ENCODE measurements at regions not wholly inside any gene's neighbourhood (a gene's known extent, or its start where the extent isn't known, plus 50 kb on each side); places are given as distances from the start of the nearest gene placed in this dataset.

DNA sequence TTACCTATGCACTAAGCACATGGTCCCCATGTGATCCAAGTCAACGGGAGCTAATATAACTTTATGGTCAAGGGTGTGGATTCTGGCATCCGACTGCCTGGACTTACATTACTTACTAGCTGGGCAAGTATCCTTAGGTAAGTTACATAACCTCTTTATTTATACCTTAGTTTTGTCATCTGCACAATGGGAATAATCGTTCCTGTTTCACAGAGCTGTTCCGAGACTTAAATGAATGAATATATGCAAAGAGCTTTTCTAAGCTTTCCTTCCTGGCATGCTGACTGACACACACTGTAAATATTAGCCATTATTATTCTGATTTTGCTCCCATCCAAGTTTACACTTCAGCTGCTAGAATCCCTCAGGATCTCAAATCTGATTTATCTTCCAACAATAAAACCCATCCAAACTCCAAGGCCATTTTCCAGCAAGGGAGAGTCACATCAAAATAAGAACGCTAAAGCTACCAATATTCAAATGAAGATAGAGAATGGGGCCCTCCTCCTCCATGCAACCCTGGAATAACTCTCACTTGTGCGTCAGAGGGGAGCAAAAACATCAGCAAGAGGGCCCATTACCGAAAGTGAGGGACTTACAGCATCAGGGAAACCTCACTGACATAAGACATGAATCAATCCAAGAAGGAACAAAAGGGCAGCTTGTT, 115.6 kb upstream of the KAZN start (continued):
- TF ChIP-seq, protein P1, sequence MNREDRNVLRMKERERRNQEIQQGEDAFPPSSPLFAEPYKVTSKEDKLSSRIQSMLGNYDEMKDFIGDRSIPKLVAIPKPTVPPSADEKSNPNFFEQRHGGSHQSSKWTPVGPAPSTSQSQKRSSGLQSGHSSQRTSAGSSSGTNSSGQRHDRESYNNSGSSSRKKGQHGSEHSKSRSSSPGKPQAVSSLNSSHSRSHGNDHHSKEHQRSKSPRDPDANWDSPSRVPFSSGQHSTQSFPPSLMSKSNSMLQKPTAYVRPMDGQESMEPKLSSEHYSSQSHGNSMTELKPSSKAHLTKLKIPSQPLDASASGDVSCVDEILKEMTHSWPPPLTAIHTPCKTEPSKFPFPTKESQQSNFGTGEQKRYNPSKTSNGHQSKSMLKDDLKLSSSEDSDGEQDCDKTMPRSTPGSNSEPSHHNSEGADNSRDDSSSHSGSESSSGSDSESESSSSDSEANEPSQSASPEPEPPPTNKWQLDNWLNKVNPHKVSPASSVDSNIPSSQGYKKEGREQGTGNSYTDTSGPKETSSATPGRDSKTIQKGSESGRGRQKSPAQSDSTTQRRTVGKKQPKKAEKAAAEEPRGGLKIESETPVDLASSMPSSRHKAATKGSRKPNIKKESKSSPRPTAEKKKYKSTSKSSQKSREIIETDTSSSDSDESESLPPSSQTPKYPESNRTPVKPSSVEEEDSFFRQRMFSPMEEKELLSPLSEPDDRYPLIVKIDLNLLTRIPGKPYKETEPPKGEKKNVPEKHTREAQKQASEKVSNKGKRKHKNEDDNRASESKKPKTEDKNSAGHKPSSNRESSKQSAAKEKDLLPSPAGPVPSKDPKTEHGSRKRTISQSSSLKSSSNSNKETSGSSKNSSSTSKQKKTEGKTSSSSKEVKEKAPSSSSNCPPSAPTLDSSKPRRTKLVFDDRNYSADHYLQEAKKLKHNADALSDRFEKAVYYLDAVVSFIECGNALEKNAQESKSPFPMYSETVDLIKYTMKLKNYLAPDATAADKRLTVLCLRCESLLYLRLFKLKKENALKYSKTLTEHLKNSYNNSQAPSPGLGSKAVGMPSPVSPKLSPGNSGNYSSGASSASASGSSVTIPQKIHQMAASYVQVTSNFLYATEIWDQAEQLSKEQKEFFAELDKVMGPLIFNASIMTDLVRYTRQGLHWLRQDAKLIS (CRISPR knock-in tag; IDR thresholded peaks at IDR 0.05; ENCODE audit: borderline replicate concordance): no peak
- TF ChIP-seq IRF2 (CRISPR knock-in tag; IDR thresholded peaks at IDR 0.05; ENCODE audit: borderline replicate concordance, low read depth) (no peak), PRRX2 (CRISPR knock-in tag; IDR thresholded peaks at IDR 0.05) (no peak), TEAD4 (CRISPR knock-in tag; IDR thresholded peaks at IDR 0.05) (no peak), RORB (CRISPR knock-in tag; IDR thresholded peaks at IDR 0.05) (no peak)

DNA sequence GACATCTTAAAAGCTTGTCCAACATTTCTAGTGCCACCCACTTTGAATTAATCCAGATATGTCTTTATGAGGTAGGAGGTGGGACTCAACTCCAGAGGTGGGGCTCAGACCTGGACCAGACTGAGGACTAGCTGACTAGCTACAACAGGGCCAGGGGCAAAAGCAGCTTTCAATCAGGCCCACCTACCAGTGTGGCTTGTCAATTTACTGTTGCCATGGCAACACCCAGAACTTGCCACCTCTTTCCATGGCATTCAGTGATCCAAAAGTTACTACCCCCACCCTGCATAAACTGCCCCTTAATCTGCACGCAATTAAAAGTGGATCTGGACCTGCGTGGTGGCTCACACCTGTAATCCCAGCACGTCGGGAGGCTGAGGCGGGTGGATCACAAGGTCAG, 113.2 kb upstream of the KAZN start:
- DNase-seq (ENCODE audit: low spot score) (no peak), ATAC-seq (no peak)
- ChIA-PET CTCF (no interaction called here), POLR2A (no interaction called here)
- no peak overlapping the region for H3K27ac Mint-ChIP-seq
- peaks cover 14% of the 10 kb centered on the region for H3K9me3 Mint-ChIP-seq
- no peak overlapping the region for H3K4me3 Mint-ChIP-seq
- H3K27me3 Mint-ChIP-seq (ENCODE audit: low read depth): peaks cover 4% of the 10 kb centered on the region
- H3K4me1 Mint-ChIP-seq: peaks cover 4% of the 10 kb centered on the region
- H3K36me3 Mint-ChIP-seq: no peaks in the 10 kb centered on the region
- TF ChIP-seq PRRX2 (CRISPR knock-in tag; IDR thresholded peaks at IDR 0.05) (no peak), ZNF263 (CRISPR knock-in tag; IDR thresholded peaks at IDR 0.05; ENCODE audit: low read depth) (no peak), NR3C1 (CRISPR knock-in tag; conservative IDR thresholded peaks at IDR 0.05; ENCODE audit: low read depth) (no peak), NFE2L1 (CRISPR knock-in tag; IDR thresholded peaks at IDR 0.05) (no peak)

DNA sequence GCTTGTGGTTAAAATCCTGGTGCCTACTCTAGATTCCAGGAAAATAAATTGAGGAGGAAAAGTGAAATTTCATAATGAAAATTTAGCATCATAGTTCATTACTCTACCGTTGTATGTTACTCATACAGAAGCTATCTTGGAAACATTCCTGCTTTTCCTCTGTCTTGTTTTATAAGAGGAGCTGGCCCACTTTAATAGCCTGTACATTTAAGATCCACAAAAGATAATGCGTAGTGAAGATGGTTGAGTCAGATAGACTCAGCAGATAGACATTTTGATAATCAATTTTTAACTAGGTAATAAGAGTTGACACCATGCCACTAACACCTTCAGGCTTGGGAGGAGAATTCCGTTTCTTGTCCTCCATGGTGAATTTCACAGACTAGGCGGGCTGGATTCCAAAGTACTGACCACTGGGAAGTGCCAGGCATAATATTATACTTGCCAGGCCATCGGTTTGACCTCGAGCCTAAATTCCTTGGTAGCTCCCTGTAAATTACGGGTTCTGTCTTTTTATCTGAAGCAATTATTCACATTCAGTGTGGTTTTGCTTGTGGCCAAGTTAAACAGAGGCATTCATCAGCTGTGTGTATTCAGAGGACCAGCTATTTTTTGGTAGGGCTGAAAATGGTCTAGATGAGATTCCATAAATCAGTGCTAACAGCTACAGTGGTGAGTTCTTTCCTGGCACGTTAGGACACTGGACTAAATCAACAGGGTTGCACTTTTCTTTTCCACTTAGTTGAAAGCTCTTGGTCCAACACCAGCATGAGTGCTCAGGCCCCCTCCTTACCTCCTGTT, 111.9 kb upstream of the KAZN start:
- POLR2A ChIA-PET: interaction anchor here (0.5 kb wide), 1 partner anchor 29 kb away, joined by 3 read pairs; no protein-coding TSS in a partner anchor
- Mint-ChIP-seq H3K27ac (no peak overlapping the region), H3K4me3 (no peak overlapping the region), H3K36me3 (no peaks in the 10 kb centered on the region), H3K4me1 (peaks cover 4% of the 10 kb centered on the region), H3K9me3 (peaks cover 14% of the 10 kb centered on the region), H3K27me3 (ENCODE audit: low read depth) (peaks cover 4% of the 10 kb centered on the region)
- CTCF ChIA-PET: no interaction called here
- ATAC-seq: no peak
- DNase-seq (ENCODE audit: low spot score): no peak
- TF ChIP-seq MYBL2 (CRISPR knock-in tag; IDR thresholded peaks at IDR 0.05) (no peak), NR2C2 (CRISPR knock-in tag; IDR thresholded peaks at IDR 0.05) (no peak), ZNF317 (CRISPR knock-in tag; IDR thresholded peaks at IDR 0.05; ENCODE audit: borderline replicate concordance, low read depth) (no peak), FOXP1 (CRISPR knock-in tag; IDR thresholded peaks at IDR 0.05; ENCODE audit: borderline replicate concordance) (no peak)
- TF ChIP-seq, protein P2, sequence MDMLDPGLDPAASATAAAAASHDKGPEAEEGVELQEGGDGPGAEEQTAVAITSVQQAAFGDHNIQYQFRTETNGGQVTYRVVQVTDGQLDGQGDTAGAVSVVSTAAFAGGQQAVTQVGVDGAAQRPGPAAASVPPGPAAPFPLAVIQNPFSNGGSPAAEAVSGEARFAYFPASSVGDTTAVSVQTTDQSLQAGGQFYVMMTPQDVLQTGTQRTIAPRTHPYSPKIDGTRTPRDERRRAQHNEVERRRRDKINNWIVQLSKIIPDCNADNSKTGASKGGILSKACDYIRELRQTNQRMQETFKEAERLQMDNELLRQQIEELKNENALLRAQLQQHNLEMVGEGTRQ (CRISPR knock-in tag; IDR thresholded peaks at IDR 0.05): no peak
- TF ChIP-seq, protein P3, sequence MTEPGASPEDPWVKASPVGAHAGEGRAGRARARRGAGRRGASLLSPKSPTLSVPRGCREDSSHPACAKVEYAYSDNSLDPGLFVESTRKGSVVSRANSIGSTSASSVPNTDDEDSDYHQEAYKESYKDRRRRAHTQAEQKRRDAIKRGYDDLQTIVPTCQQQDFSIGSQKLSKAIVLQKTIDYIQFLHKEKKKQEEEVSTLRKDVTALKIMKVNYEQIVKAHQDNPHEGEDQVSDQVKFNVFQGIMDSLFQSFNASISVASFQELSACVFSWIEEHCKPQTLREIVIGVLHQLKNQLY (CRISPR knock-in tag; IDR thresholded peaks at IDR 0.05): no peak
- TF ChIP-seq, protein P4, sequence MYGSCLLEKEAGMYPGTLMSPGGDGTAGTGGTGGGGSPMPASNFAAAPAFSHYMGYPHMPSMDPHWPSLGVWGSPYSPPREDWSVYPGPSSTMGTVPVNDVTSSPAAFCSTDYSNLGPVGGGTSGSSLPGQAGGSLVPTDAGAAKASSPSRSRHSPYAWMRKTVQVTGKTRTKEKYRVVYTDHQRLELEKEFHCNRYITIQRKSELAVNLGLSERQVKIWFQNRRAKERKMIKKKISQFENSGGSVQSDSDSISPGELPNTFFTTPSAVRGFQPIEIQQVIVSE (CRISPR knock-in tag; IDR thresholded peaks at IDR 0.05; ENCODE audit: borderline replicate concordance): no peak
- TF ChIP-seq, protein P5, sequence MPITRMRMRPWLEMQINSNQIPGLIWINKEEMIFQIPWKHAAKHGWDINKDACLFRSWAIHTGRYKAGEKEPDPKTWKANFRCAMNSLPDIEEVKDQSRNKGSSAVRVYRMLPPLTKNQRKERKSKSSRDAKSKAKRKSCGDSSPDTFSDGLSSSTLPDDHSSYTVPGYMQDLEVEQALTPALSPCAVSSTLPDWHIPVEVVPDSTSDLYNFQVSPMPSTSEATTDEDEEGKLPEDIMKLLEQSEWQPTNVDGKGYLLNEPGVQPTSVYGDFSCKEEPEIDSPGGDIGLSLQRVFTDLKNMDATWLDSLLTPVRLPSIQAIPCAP (CRISPR knock-in tag; IDR thresholded peaks at IDR 0.05): no peak
- TF ChIP-seq, protein P6, sequence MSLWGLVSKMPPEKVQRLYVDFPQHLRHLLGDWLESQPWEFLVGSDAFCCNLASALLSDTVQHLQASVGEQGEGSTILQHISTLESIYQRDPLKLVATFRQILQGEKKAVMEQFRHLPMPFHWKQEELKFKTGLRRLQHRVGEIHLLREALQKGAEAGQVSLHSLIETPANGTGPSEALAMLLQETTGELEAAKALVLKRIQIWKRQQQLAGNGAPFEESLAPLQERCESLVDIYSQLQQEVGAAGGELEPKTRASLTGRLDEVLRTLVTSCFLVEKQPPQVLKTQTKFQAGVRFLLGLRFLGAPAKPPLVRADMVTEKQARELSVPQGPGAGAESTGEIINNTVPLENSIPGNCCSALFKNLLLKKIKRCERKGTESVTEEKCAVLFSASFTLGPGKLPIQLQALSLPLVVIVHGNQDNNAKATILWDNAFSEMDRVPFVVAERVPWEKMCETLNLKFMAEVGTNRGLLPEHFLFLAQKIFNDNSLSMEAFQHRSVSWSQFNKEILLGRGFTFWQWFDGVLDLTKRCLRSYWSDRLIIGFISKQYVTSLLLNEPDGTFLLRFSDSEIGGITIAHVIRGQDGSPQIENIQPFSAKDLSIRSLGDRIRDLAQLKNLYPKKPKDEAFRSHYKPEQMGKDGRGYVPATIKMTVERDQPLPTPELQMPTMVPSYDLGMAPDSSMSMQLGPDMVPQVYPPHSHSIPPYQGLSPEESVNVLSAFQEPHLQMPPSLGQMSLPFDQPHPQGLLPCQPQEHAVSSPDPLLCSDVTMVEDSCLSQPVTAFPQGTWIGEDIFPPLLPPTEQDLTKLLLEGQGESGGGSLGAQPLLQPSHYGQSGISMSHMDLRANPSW (CRISPR knock-in tag; conservative IDR thresholded peaks at IDR 0.05; ENCODE audit: low read depth): no peak
- TF ChIP-seq, protein P7, sequence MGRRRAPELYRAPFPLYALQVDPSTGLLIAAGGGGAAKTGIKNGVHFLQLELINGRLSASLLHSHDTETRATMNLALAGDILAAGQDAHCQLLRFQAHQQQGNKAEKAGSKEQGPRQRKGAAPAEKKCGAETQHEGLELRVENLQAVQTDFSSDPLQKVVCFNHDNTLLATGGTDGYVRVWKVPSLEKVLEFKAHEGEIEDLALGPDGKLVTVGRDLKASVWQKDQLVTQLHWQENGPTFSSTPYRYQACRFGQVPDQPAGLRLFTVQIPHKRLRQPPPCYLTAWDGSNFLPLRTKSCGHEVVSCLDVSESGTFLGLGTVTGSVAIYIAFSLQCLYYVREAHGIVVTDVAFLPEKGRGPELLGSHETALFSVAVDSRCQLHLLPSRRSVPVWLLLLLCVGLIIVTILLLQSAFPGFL (CRISPR knock-in tag; IDR thresholded peaks at IDR 0.05; ENCODE audit: borderline replicate concordance): no peak
